ENCODE measurements at regions not wholly inside any gene's neighbourhood (a gene's known extent, or its start where the extent isn't known, plus 50 kb on each side); places are given as distances from the start of the nearest gene placed in this dataset.

- TF ChIP-seq CTCF (IDR thresholded peaks at IDR 0.05), result no peak
- TF ChIP-seq POLR2A (IDR thresholded peaks at IDR 0.05), result no peak
These were observed 158.7 kb downstream of the SEC14L1 start for GRCh38 chr17:77299256-77300015.
